ENCODE measurements at regions not wholly inside any gene's neighbourhood (a gene's known extent, or its start where the extent isn't known, plus 50 kb on each side); places are given as distances from the start of the nearest gene placed in this dataset.

- no peak overlapping the region for H3K27ac Mint-ChIP-seq
- no peak for DNase-seq (ENCODE audit: low spot score)
- Histone ChIP-seq H3K9me2 (ENCODE audit: insufficient read depth) (no peaks in the 10 kb centered on the region; the same call in 1 of the 2 replicates), H2AFZ (no peak overlapping the region), H3K36me3 (ENCODE audit: insufficient read depth) (no peaks in the 10 kb centered on the region; the same call in 1 of the 2 replicates), H3K4me1 (ENCODE audit: insufficient read depth) (peaks cover 9% of the 10 kb centered on the region), H3K4me3 (no peak overlapping the region), H3K4me2 (no peak overlapping the region), H3K27ac (ENCODE audit: low read depth) (no peak overlapping the region), H4K20me1 (replicated peaks; ENCODE audit: insufficient read depth) (no peaks in the 10 kb centered on the region), H3K27me3 (ENCODE audit: insufficient read depth) (no peaks in the 10 kb centered on the region), H3K79me2 (replicated peaks; ENCODE audit: insufficient read depth) (no peaks in the 10 kb centered on the region), H3F3A (replicated peaks; ENCODE audit: low read depth) (no peaks in the 10 kb centered on the region)
- H3K4me1 Mint-ChIP-seq: peaks cover 9% of the 10 kb centered on the region
- H3K27me3 Mint-ChIP-seq (ENCODE audit: insufficient read depth, low read depth, poor library complexity): peaks cover 3% of the 10 kb centered on the region
- H3K4me3 Mint-ChIP-seq: no peak overlapping the region
- TF ChIP-seq JUNB (IDR thresholded peaks at IDR 0.05; ENCODE audit: unreplicated experiment): no peak
- TF ChIP-seq CTCF (conservative IDR thresholded peaks at IDR 0.05; ENCODE audit: low read depth in 2 of 2): no peak
- TF ChIP-seq EZH2 (IDR thresholded peaks at IDR 0.05; ENCODE audit: low read depth, unreplicated experiment): no peak
- TF ChIP-seq EZH2phosphoT487 (IDR thresholded peaks at IDR 0.05; ENCODE audit: unreplicated experiment): no peak
- TF ChIP-seq, protein P1, sequence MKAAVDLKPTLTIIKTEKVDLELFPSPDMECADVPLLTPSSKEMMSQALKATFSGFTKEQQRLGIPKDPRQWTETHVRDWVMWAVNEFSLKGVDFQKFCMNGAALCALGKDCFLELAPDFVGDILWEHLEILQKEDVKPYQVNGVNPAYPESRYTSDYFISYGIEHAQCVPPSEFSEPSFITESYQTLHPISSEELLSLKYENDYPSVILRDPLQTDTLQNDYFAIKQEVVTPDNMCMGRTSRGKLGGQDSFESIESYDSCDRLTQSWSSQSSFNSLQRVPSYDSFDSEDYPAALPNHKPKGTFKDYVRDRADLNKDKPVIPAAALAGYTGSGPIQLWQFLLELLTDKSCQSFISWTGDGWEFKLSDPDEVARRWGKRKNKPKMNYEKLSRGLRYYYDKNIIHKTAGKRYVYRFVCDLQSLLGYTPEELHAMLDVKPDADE (IDR thresholded peaks at IDR 0.05): no peak
- TF ChIP-seq ZNF331 (CRISPR knock-in tag; IDR thresholded peaks at IDR 0.05; ENCODE audit: low read depth): no peak
- H3K36me3 Mint-ChIP-seq (ENCODE audit: low read depth): peaks cover 18% of the 10 kb centered on the region; the same call in 2 of the 3 replicates
- no peak for ATAC-seq
- H3K9me3 Mint-ChIP-seq: peaks cover 12% of the 10 kb centered on the region; the same call in 2 of the 3 replicates
Observed at GRCh38 chr10:2471811-2472210, 595.5 kb upstream of the PFKP start.

DNA sequence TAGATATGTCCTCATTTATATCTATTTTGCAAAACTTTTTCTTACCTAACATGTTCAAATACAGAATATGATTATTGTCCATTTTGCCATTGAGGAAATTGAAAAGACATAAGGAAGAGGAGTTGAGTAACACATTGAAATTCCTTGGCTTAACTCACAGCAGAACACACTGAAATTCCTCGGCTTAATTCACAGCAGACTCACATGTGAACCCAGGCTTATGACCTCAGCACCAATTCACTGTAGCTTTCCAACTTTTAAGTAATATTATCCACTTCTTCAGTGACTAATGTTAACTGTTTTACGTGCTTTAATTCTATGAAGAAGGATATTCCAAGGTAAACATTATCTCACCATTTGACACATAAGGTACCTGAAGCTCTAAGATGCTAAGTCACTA lies 597.5 kb upstream of the PFKP start:
- Mint-ChIP-seq H3K27me3 (ENCODE audit: insufficient read depth, low read depth, poor library complexity) (no peaks in the 10 kb centered on the region), H3K4me3 (no peak overlapping the region), H3K27ac (no peak overlapping the region), H3K9me3 (peaks cover 24% of the 10 kb centered on the region), H3K36me3 (ENCODE audit: low read depth) (peaks cover 23% of the 10 kb centered on the region; the same call in 2 of the 3 replicates), H3K4me1 (no peaks in the 10 kb centered on the region)
- Histone ChIP-seq H4K20me1 (replicated peaks; ENCODE audit: insufficient read depth) (no peaks in the 10 kb centered on the region), H3K36me3 (ENCODE audit: insufficient read depth) (no peaks in the 10 kb centered on the region; the same call in 1 of the 2 replicates), H3K4me2 (no peak overlapping the region), H3K79me2 (replicated peaks; ENCODE audit: insufficient read depth) (no peaks in the 10 kb centered on the region), H3K4me3 (no peak overlapping the region), H3K9me2 (ENCODE audit: insufficient read depth) (peaks cover 3% of the 10 kb centered on the region; the same call in 1 of the 2 replicates), H3K27ac (ENCODE audit: low read depth) (no peak overlapping the region), H3K4me1 (ENCODE audit: insufficient read depth) (no peaks in the 10 kb centered on the region), H3K27me3 (ENCODE audit: insufficient read depth) (no peaks in the 10 kb centered on the region), H2AFZ (no peak overlapping the region), H3F3A (replicated peaks; ENCODE audit: low read depth) (no peaks in the 10 kb centered on the region)
- ATAC-seq (no peak), DNase-seq (ENCODE audit: low spot score) (no peak)
- TF ChIP-seq NANOG (IDR thresholded peaks at IDR 0.05; ENCODE audit: borderline replicate concordance) (no peak), CREB1 (CRISPR knock-in tag; IDR thresholded peaks at IDR 0.05; ENCODE audit: low read depth) (no peak), EZH2 (IDR thresholded peaks at IDR 0.05; ENCODE audit: low read depth, unreplicated experiment) (no peak), CTCF (conservative IDR thresholded peaks at IDR 0.05; ENCODE audit: low read depth in 2 of 2) (no peak), ZNF114 (CRISPR knock-in tag; IDR thresholded peaks at IDR 0.05) (no peak), ZNF331 (CRISPR knock-in tag; IDR thresholded peaks at IDR 0.05; ENCODE audit: low read depth) (no peak), STAT1 (IDR thresholded peaks at IDR 0.05; ENCODE audit: unreplicated experiment) (no peak)
